Transverse colon (tissue), 4 donors: ENCODE measurements at regions not wholly inside any gene's neighbourhood (a gene's known extent, or its start where the extent isn't known, plus 50 kb on each side); places are given as distances from the start of the nearest gene placed in this dataset.
"Not testable (repeated sequence)": the region's sequence is repeated elsewhere in the genome, so short reads cannot be mapped to it uniquely, and the experiment has no call there.

Experiments used
- DNase-seq: peaks from one replicate; pipeline ENCODE4 v3.0.0-alpha.2; 2019
- H3K27ac ChIP-seq, 4 donors: fragments of 200-600 bp; sonication (generic); 2 replicates each; pipeline ENCODE4 v1.5.1; 2016 to 2018; ENCODE audit warnings: inconsistent platforms in 4 of 4
- H3K27me3 ChIP-seq: fragments of 200-600 bp; sonication (generic); 2 replicates; pipeline ENCODE4 v1.5.1; 2017; ENCODE audit warnings: inconsistent platforms
- H3K36me3 ChIP-seq, 4 donors: fragments of 200-600 bp; sonication (generic); 2 replicates each; pipeline ENCODE4 v1.5.1; 2017 to 2019; ENCODE audit warnings: inconsistent platforms in 4 of 4
- H3K4me1 ChIP-seq, 4 donors: fragments of 200-600 bp; sonication (generic); 2 replicates each; pipeline ENCODE4 v1.5.1; 2017 to 2020; ENCODE audit warnings: inconsistent platforms in 4 of 4
- H3K4me3 ChIP-seq, 4 donors: fragments of 200-600 bp; sonication (generic); 1 replicate in 1 of 4; 2 replicates in 3 of 4; pipeline versions ENCODE4 v1.5.1 to v1.6.1; 2017 to 2019; ENCODE audit warnings: inconsistent platforms in 4 of 4
- H3K9me3 ChIP-seq, 2 donors: fragments of 200-600 bp; sonication (generic); 2 replicates each; pipeline ENCODE4 v1.5.1; 2017 to 2019; ENCODE audit warnings: inconsistent platforms in 2 of 2
- EP300 ChIP-seq: sonication (generic); formaldehyde crosslinking; IDR thresholded peaks from one replicate; pipeline ENCODE4 v1.6.1; 2017; ENCODE audit warnings: antibody characterized with exemption, low read depth
- POLR2A ChIP-seq: fragments of 450-650 bp; IDR thresholded peaks from one replicate; pipeline ENCODE4 v1.6.1; 2016; ENCODE audit warnings: antibody characterized with exemption, mild to moderate bottlenecking, moderate library complexity
- POLR2AphosphoS5 ChIP-seq, 3 donors: sonication (generic); formaldehyde crosslinking; IDR thresholded peaks; one replicate each; pipeline ENCODE4 v1.6.1; 2016; ENCODE audit warnings: antibody characterized with exemption in 3 of 3
- WGBS, 2 donors: methylation state at CpG; one replicate each; pipeline ENCODE4 v1.1.5; 2018; ENCODE audit warnings: low coverage in 1 of 2; 5-methylcytosine and 5-hydroxymethylcytosine counted together
- in situ Hi-C, 4 donors: fragments of 200-750 bp; cut with MboI; loops; one replicate each; pipeline versions ENCODE4 v1.15.0 to v1.15.1; 2017; ENCODE audit warnings: low sequenced_read_pairs in 3 of 4, low pct_ligation_motif_present in 1 of 4, low pct_unique_long_range_greater_than_20kb in 1 of 4
- intact Hi-C: fragments of 100-400 bp; cut with DNase I; formaldehyde crosslinking; loops from one replicate; pipeline ENCODE4 v1.15.1; 2023; ENCODE audit warnings: low total_unique reads
- TF ChIP-seq, protein P1 (sequence below), 5 experiments: fragments of 200-600 bp in 3 of 5; fragments of 450-650 bp in 2 of 5; sonication (generic) in 3 of 5; IDR thresholded peaks; 1 replicate in 2 of 5; 2 replicates in 3 of 5; pipeline ENCODE4 v1.5.1; 2016 to 2017; ENCODE audit warnings: antibody characterized with exemption in 5 of 5, inconsistent platforms in 3 of 5, mild to moderate bottlenecking in 2 of 5, moderate library complexity in 1 of 5

DNA sequence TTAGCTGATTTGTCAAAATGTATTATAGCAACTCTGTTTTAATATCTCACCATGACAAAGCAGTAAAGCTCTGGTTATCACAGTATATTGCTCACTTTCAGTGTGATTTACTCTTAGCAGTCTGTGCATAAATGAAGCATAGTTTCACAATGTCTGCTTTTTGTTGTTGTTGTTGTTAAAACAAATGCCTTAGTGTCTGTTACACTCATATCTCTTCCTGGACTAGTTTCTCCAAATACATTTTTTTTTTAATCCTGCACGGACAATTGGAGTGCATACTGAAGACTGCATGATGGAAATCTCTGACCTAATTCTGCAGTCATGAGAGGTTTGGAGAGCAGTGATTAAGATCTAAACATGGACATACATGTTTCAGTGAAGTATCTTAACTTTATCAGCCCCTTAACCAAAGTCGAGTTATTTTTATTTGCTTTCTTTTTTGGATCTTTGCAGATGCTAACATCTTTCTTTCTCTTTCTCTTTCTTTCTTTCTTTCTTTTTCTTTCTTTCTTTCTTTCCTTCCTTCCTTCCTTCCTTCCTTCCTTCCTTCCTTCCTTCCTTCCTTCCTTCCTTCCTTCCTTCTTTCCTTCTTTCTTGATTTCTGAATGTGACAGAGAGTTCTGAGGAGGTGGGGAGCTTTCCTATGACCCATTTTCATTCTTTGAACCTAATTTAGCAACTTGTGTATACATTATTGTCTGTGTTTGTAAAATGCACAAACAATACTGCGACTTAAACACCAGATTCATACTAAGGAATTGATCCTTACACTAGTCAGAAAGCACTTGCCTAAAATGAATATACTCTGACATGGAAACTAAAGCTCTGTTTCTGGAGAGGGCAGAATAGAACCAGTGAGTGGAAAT lies 161.5 kb upstream of the AGR3 start:
- DNase-seq = no peak
- TF ChIP-seq POLR2AphosphoS5 (IDR thresholded peaks at IDR 0.05) (no peak), POLR2A (no peak), EP300 (no peak)
- TF ChIP-seq, protein P1, sequence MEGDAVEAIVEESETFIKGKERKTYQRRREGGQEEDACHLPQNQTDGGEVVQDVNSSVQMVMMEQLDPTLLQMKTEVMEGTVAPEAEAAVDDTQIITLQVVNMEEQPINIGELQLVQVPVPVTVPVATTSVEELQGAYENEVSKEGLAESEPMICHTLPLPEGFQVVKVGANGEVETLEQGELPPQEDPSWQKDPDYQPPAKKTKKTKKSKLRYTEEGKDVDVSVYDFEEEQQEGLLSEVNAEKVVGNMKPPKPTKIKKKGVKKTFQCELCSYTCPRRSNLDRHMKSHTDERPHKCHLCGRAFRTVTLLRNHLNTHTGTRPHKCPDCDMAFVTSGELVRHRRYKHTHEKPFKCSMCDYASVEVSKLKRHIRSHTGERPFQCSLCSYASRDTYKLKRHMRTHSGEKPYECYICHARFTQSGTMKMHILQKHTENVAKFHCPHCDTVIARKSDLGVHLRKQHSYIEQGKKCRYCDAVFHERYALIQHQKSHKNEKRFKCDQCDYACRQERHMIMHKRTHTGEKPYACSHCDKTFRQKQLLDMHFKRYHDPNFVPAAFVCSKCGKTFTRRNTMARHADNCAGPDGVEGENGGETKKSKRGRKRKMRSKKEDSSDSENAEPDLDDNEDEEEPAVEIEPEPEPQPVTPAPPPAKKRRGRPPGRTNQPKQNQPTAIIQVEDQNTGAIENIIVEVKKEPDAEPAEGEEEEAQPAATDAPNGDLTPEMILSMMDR (IDR thresholded peaks at IDR 0.05) = no peak
- H3K27ac ChIP-seq = no peak overlapping the region
- 46 to 64% methylated on average over 2 to 3 of the region's 3 CpGs for WGBS, 2 donors
- H3K4me1 ChIP-seq = peaks cover 0 to 35% (median 13%) of the 10 kb centered on the region in 4 donors
- no peaks in the 10 kb centered on the region for H3K9me3 ChIP-seq
- in situ Hi-C loops (no loop called here), intact Hi-C loops (no loop called here)
- H3K27me3 ChIP-seq = no peaks in the 10 kb centered on the region
- no peaks in the 10 kb centered on the region for H3K36me3 ChIP-seq
- H3K4me3 ChIP-seq = no peak overlapping the region

DNA sequence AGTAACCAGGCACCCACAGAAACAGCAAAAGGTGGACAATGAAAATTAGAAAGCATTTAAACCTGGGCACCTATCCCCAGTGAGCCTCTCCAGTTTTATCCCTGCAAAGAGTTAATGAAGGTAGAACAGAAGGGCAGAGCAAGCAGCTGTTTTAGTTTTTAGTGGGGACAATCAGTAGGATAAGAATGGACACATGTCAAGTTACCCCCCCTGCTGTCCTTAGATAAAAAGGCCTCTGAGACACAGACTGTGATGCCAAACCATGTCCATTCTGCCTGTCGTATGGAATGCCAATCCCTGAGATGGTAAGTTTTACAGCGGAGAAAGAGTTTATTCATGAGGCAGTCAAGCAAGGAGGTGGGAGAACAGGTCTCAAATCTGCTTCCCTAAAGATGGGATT lies 162.6 kb upstream of the AGR3 start:
- Histone ChIP-seq H3K27me3 (no peaks in the 10 kb centered on the region), H3K4me3 (no peak overlapping the region), H3K4me1 (peaks cover 0 to 24% (median 7%) of the 10 kb centered on the region in 4 donors), H3K36me3 (no peaks in the 10 kb centered on the region), H3K27ac (no peak overlapping the region), H3K9me3 (no peaks in the 10 kb centered on the region)
- DNase-seq = no peak
- TF ChIP-seq POLR2AphosphoS5 (IDR thresholded peaks at IDR 0.05) (no peak), EP300 (no peak), POLR2A (no peak)
- TF ChIP-seq, protein P1 (IDR thresholded peaks at IDR 0.05) = no peak
- intact Hi-C loops (no loop called here), in situ Hi-C loops (no loop called here)
- 98 to 100% methylated on average over 2 of the region's 2 CpGs for WGBS, 2 donors

DNA sequence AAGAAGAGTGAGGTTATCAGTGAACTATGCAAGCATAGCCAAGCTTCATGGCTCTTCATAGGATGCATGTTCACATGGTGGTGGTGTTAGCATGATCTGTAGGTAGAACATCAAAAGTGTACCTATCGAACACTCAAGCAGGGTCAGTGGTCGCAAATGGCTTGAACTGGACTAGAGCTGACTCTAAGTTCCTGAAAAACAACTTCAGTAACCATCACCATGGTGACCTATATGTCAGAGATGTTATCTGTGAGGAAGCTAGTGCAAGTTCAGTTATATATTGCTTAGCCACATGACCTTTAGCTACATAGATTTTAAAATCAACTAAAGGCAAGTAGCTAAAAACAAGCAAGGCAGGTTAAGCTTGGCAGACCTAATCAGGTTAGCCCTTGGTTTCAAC lies 163.1 kb upstream of the AGR3 start:
- peaks cover 0 to 19% (median 6%) of the 10 kb centered on the region in 4 donors for H3K4me1 ChIP-seq
- 96% methylated on average over 2 of the region's 2 CpGs; no CpG with 5 or more reads in 1 of the 2 donors for WGBS, 2 donors
- no peaks in the 10 kb centered on the region for H3K9me3 ChIP-seq
- TF ChIP-seq EP300 = no peak
- no peak for DNase-seq
- intact Hi-C loops = no loop called here
- H3K4me3 ChIP-seq = no peak overlapping the region
- in situ Hi-C loops = no loop called here
- no peak overlapping the region for H3K27ac ChIP-seq
- no peaks in the 10 kb centered on the region for H3K36me3 ChIP-seq
- H3K27me3 ChIP-seq = no peaks in the 10 kb centered on the region

DNA sequence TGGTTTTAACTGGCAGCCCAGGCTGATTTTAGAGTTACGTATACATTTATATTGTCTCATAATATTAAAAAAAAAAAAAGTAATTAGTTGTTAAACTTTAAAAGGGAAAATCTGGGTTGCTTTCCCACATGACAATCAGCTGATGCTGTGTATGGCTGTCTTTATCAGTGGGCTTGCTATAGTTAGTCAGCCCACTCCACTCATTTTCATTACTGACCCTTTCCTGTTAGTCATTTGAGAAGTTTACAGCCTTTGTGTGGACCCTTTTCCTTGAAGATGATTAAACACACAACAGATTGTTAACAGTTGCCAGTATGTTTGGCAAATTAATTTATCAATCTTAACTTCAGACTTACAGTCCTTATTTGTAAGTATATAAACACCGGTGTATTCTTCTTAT lies 164.5 kb upstream of the AGR3 start:
- intact Hi-C loops (no loop called here), in situ Hi-C loops (no loop called here)
- H3K27me3 ChIP-seq = no peaks in the 10 kb centered on the region
- H3K4me1 ChIP-seq = peaks cover 0 to 12% (median 4%) of the 10 kb centered on the region in 4 donors
- H3K4me3 ChIP-seq = no peak overlapping the region
- no peak overlapping the region for H3K27ac ChIP-seq
- no peaks in the 10 kb centered on the region for H3K9me3 ChIP-seq
- DNase-seq = no peak
- TF ChIP-seq, protein P1 (IDR thresholded peaks at IDR 0.05) = no peak
- TF ChIP-seq POLR2A (no peak), POLR2AphosphoS5 (IDR thresholded peaks at IDR 0.05) (no peak), EP300 (no peak)
- no peaks in the 10 kb centered on the region for H3K36me3 ChIP-seq
- WGBS, 2 donors = 95 to 96% methylated on average over 2 of the region's 2 CpGs

DNA sequence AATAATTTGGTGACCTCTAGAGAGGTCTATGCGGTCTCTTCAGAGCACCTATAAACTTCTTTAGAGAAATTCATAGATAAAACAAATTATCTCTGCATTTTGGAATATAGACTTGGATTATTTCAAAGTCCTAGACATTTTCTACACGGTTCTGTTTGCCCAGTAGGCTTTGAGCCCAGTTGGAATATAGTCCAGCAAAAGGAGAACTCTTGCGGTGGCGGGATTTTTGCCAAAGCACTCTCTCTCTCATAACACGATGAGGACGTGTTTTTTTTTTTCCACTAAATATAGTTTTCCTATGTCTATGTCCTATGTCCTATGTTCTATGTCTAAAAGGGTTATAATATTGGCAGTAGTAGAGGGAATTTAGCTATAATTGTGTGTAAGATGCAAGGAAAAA lies 164.9 kb upstream of the AGR3 start:
- intact Hi-C loops = no loop called here
- in situ Hi-C loops = no loop called here

DNA sequence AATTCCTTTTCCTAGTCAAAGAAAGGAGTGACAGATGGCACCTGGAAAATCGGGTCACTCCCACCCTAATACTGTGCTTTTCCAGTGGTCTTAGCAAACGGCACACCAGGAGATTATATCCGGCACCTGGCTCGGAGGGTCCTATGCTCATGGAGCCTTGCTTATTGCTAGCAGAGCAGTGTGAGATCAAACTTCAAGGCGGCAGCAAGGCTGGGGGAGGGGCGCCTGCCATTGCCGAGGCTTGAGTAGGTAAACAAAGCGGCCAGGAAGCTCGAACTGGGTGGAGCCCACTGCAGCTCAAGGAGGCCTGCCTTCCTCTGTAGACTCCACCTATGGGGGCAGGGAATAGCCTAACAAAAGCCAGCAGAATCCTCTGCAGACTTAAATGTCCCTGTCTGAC lies 171.4 kb upstream of the AGR3 start:
- H3K4me1 ChIP-seq, intact Hi-C loops, H3K36me3 ChIP-seq, H3K27me3 ChIP-seq, in situ Hi-C loops, H3K27ac ChIP-seq, H3K4me3 ChIP-seq, H3K9me3 ChIP-seq, DNase-seq: not testable (repeated sequence)
- 61% methylated on average over 8 of the region's 9 CpGs; no CpG with 5 or more reads in 1 of the 2 donors for WGBS, 2 donors

More for the DNA sequence above, 164.9 kb upstream of the AGR3 start:
- Histone ChIP-seq H3K4me1 (peaks cover 0 to 9% (median 3%) of the 10 kb centered on the region in 4 donors), H3K4me3 (no peak overlapping the region), H3K27me3 (no peaks in the 10 kb centered on the region), H3K27ac (no peak overlapping the region), H3K36me3 (no peaks in the 10 kb centered on the region), H3K9me3 (no peaks in the 10 kb centered on the region)
- no peak for DNase-seq
- WGBS, 2 donors = 78 to 79% methylated on average over 6 of the region's 6 CpGs
- TF ChIP-seq POLR2A (no peak), POLR2AphosphoS5 (IDR thresholded peaks at IDR 0.05) (no peak), EP300 (no peak)
- TF ChIP-seq, protein P1 (IDR thresholded peaks at IDR 0.05) = no peak
